ENCODE measurements at regions not wholly inside any gene's neighbourhood (a gene's known extent, or its start where the extent isn't known, plus 50 kb on each side); places are given as distances from the start of the nearest gene placed in this dataset.

DNA sequence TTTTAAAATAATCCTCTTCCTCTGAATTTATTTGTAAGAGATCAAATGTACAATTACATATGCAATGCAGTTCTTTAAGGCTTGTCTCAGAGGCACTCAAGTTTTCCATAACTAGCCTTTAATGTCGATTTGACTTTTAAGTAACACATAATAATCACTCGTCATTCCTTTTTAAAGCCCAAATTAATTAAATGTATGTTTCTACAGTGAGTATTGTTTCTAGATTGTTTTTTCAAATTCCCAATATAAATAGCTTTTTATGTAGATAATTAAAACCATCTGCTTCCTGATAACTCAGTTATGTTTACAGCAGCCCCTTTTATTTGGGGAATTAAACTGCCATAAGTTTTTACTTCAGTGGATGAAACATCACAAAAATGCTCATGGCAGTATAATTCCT, 185.1 kb downstream of the ETNK1 start:
- Histone ChIP-seq H3K36me3 (ENCODE audit: insufficient read depth, low read length) (no peaks in the 10 kb centered on the region), H2AFZ (ENCODE audit: low read length) (no peak overlapping the region), H3K9ac (ENCODE audit: low read depth, low read length, poor library complexity, severe bottlenecking) (no peak overlapping the region)

DNA sequence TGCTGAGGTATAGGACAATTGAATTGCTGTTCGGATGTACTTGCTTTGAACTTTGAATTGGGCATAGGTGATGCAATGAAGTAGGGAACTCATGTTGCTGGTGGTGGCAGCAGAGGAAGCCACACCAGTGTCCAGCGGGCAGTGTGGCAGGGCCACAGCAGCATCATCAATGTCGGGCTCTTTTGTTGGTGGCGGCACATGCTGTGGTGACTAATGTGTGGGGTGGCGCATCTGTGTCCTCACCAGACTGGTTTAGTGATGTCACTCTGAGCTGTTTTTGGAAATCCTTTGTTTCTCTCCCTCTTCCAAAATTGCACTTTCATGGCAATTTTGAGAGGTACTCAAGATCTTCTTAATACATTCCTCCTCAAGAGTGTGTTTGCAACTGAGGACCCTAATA, 187.6 kb downstream of the ETNK1 start:
- TF ChIP-seq, protein P1, sequence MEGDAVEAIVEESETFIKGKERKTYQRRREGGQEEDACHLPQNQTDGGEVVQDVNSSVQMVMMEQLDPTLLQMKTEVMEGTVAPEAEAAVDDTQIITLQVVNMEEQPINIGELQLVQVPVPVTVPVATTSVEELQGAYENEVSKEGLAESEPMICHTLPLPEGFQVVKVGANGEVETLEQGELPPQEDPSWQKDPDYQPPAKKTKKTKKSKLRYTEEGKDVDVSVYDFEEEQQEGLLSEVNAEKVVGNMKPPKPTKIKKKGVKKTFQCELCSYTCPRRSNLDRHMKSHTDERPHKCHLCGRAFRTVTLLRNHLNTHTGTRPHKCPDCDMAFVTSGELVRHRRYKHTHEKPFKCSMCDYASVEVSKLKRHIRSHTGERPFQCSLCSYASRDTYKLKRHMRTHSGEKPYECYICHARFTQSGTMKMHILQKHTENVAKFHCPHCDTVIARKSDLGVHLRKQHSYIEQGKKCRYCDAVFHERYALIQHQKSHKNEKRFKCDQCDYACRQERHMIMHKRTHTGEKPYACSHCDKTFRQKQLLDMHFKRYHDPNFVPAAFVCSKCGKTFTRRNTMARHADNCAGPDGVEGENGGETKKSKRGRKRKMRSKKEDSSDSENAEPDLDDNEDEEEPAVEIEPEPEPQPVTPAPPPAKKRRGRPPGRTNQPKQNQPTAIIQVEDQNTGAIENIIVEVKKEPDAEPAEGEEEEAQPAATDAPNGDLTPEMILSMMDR (conservative IDR thresholded peaks at IDR 0.05; ENCODE audit: low read length), result no peak
- TF ChIP-seq EZH2phosphoT487 (IDR thresholded peaks at IDR 0.05; ENCODE audit: borderline replicate concordance), result no peak
- Histone ChIP-seq H3F3A (ENCODE audit: low read depth) (no peaks in the 10 kb centered on the region), H4K20me1 (ENCODE audit: insufficient read depth, low read length, poor library complexity, severe bottlenecking) (no peaks in the 10 kb centered on the region), H3K4me1 (ENCODE audit: insufficient read depth, low read length, poor library complexity, severe bottlenecking) (no peaks in the 10 kb centered on the region), H3K79me2 (ENCODE audit: insufficient read depth, low read length) (no peaks in the 10 kb centered on the region), H3K36me3 (ENCODE audit: insufficient read depth, low read length) (no peaks in the 10 kb centered on the region), H3K9ac (ENCODE audit: low read depth, low read length, poor library complexity, severe bottlenecking) (no peak overlapping the region), H3K27me3 (ENCODE audit: insufficient read depth, low read length, poor library complexity, severe bottlenecking) (no peaks in the 10 kb centered on the region), H3K4me3 (ENCODE audit: low read length, poor library complexity, severe bottlenecking) (no peak overlapping the region), H3K9me3 (ENCODE audit: insufficient read depth, low read depth, low read length) (no peaks in the 10 kb centered on the region), H2AFZ (ENCODE audit: low read length) (no peak overlapping the region), H3K4me2 (ENCODE audit: low read depth, low read length, poor library complexity, severe bottlenecking) (no peak overlapping the region), H3K9me2 (replicated peaks; ENCODE audit: low read depth, low read length) (no peaks in the 10 kb centered on the region)

More for the DNA sequence above, 185.1 kb downstream of the ETNK1 start:
- no peak overlapping the region for H3K4me3 ChIP-seq (ENCODE audit: low read length, poor library complexity, severe bottlenecking)
- H3K4me1 ChIP-seq (ENCODE audit: insufficient read depth, low read length, poor library complexity, severe bottlenecking), result no peaks in the 10 kb centered on the region
- no peaks in the 10 kb centered on the region for H3K9me2 ChIP-seq (replicated peaks; ENCODE audit: low read depth, low read length)
- TF ChIP-seq, protein P1 (conservative IDR thresholded peaks at IDR 0.05; ENCODE audit: low read length), result no peak
- TF ChIP-seq EZH2phosphoT487 (IDR thresholded peaks at IDR 0.05; ENCODE audit: borderline replicate concordance), result no peak
- H3K4me2 ChIP-seq (ENCODE audit: low read depth, low read length, poor library complexity, severe bottlenecking), result no peak overlapping the region
- H3K9me3 ChIP-seq (ENCODE audit: insufficient read depth, low read depth, low read length), result no peaks in the 10 kb centered on the region
- no peaks in the 10 kb centered on the region for H3F3A ChIP-seq (ENCODE audit: low read depth)
- no peaks in the 10 kb centered on the region for H3K79me2 ChIP-seq (ENCODE audit: insufficient read depth, low read length)
- H4K20me1 ChIP-seq (ENCODE audit: insufficient read depth, low read length, poor library complexity, severe bottlenecking), result no peaks in the 10 kb centered on the region
- no peaks in the 10 kb centered on the region for H3K27me3 ChIP-seq (ENCODE audit: insufficient read depth, low read length, poor library complexity, severe bottlenecking)

DNA sequence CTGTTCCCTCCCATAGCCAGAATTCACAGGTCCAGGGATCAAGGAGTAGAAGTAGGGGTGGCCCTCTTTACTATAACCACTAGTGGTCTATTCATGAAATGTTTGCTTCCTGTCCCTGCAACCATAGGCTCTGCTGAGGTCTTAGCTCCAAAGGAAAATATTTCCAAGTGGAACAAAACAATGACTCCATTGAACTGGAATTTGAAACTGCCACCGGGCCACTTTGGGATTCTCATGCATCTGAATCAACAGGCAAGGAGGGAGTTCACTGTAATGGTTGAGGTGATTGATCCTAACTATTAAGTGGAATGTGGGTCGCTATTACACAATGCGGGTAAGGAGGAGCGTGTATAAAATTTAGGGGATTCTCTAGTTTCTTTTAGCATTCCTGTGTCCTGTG, 197.0 kb downstream of the ETNK1 start:
- no peak for TF ChIP-seq EZH2phosphoT487 (IDR thresholded peaks at IDR 0.05; ENCODE audit: borderline replicate concordance)
- TF ChIP-seq, protein P1 (conservative IDR thresholded peaks at IDR 0.05; ENCODE audit: low read length), result no peak
- H3K36me3 ChIP-seq (ENCODE audit: insufficient read depth, low read length), result no peaks in the 10 kb centered on the region
- H3K9me2 ChIP-seq (replicated peaks; ENCODE audit: low read depth, low read length), result no peaks in the 10 kb centered on the region
- H3K9me3 ChIP-seq (ENCODE audit: insufficient read depth, low read depth, low read length), result no peaks in the 10 kb centered on the region
- H4K20me1 ChIP-seq (ENCODE audit: insufficient read depth, low read length, poor library complexity, severe bottlenecking), result no peaks in the 10 kb centered on the region
- H3K4me1 ChIP-seq (ENCODE audit: insufficient read depth, low read length, poor library complexity, severe bottlenecking), result no peaks in the 10 kb centered on the region
- no peak overlapping the region for H3K4me3 ChIP-seq (ENCODE audit: low read length, poor library complexity, severe bottlenecking)
- H3K4me2 ChIP-seq (ENCODE audit: low read depth, low read length, poor library complexity, severe bottlenecking), result no peak overlapping the region
- H3K9ac ChIP-seq (ENCODE audit: low read depth, low read length, poor library complexity, severe bottlenecking), result no peak overlapping the region
- no peaks in the 10 kb centered on the region for H3K79me2 ChIP-seq (ENCODE audit: insufficient read depth, low read length)
- H3K27me3 ChIP-seq (ENCODE audit: insufficient read depth, low read length, poor library complexity, severe bottlenecking), result no peaks in the 10 kb centered on the region
- H2AFZ ChIP-seq (ENCODE audit: low read length), result no peak overlapping the region
- H3F3A ChIP-seq (ENCODE audit: low read depth), result no peaks in the 10 kb centered on the region

Data from Loucy (cell line).